Transverse colon (tissue), 4 donors: ENCODE measurements at regions not wholly inside any gene's neighbourhood (a gene's known extent, or its start where the extent isn't known, plus 50 kb on each side); places are given as distances from the start of the nearest gene placed in this dataset.

Experiments used
- DNase-seq: peaks from one replicate; pipeline ENCODE4 v3.0.0-alpha.2; 2019
- H3K27ac ChIP-seq, 4 donors: fragments of 200-600 bp; sonication (generic); 2 replicates each; pipeline ENCODE4 v1.5.1; 2016 to 2018; ENCODE audit warnings: inconsistent platforms in 4 of 4
- H3K27me3 ChIP-seq: fragments of 200-600 bp; sonication (generic); 2 replicates; pipeline ENCODE4 v1.5.1; 2017; ENCODE audit warnings: inconsistent platforms
- H3K36me3 ChIP-seq, 4 donors: fragments of 200-600 bp; sonication (generic); 2 replicates each; pipeline ENCODE4 v1.5.1; 2017 to 2019; ENCODE audit warnings: inconsistent platforms in 4 of 4
- H3K4me1 ChIP-seq, 4 donors: fragments of 200-600 bp; sonication (generic); 2 replicates each; pipeline ENCODE4 v1.5.1; 2017 to 2020; ENCODE audit warnings: inconsistent platforms in 4 of 4
- H3K4me3 ChIP-seq, 4 donors: fragments of 200-600 bp; sonication (generic); 1 replicate in 1 of 4; 2 replicates in 3 of 4; pipeline versions ENCODE4 v1.5.1 to v1.6.1; 2017 to 2019; ENCODE audit warnings: inconsistent platforms in 4 of 4
- H3K9me3 ChIP-seq, 2 donors: fragments of 200-600 bp; sonication (generic); 2 replicates each; pipeline ENCODE4 v1.5.1; 2017 to 2019; ENCODE audit warnings: inconsistent platforms in 2 of 2
- EP300 ChIP-seq: sonication (generic); formaldehyde crosslinking; IDR thresholded peaks from one replicate; pipeline ENCODE4 v1.6.1; 2017; ENCODE audit warnings: antibody characterized with exemption, low read depth
- POLR2A ChIP-seq: fragments of 450-650 bp; IDR thresholded peaks from one replicate; pipeline ENCODE4 v1.6.1; 2016; ENCODE audit warnings: antibody characterized with exemption, mild to moderate bottlenecking, moderate library complexity
- POLR2AphosphoS5 ChIP-seq, 3 donors: sonication (generic); formaldehyde crosslinking; IDR thresholded peaks; one replicate each; pipeline ENCODE4 v1.6.1; 2016; ENCODE audit warnings: antibody characterized with exemption in 3 of 3
- WGBS, 2 donors: methylation state at CpG; one replicate each; pipeline ENCODE4 v1.1.5; 2018; ENCODE audit warnings: low coverage in 1 of 2; 5-methylcytosine and 5-hydroxymethylcytosine counted together
- in situ Hi-C, 4 donors: fragments of 200-750 bp; cut with MboI; loops; one replicate each; pipeline versions ENCODE4 v1.15.0 to v1.15.1; 2017; ENCODE audit warnings: low sequenced_read_pairs in 3 of 4, low pct_ligation_motif_present in 1 of 4, low pct_unique_long_range_greater_than_20kb in 1 of 4
- intact Hi-C: fragments of 100-400 bp; cut with DNase I; formaldehyde crosslinking; loops from one replicate; pipeline ENCODE4 v1.15.1; 2023; ENCODE audit warnings: low total_unique reads
- TF ChIP-seq, protein P1 (sequence below), 5 experiments: fragments of 200-600 bp in 3 of 5; fragments of 450-650 bp in 2 of 5; sonication (generic) in 3 of 5; IDR thresholded peaks; 1 replicate in 2 of 5; 2 replicates in 3 of 5; pipeline ENCODE4 v1.5.1; 2016 to 2017; ENCODE audit warnings: antibody characterized with exemption in 5 of 5, inconsistent platforms in 3 of 5, mild to moderate bottlenecking in 2 of 5, moderate library complexity in 1 of 5

DNA sequence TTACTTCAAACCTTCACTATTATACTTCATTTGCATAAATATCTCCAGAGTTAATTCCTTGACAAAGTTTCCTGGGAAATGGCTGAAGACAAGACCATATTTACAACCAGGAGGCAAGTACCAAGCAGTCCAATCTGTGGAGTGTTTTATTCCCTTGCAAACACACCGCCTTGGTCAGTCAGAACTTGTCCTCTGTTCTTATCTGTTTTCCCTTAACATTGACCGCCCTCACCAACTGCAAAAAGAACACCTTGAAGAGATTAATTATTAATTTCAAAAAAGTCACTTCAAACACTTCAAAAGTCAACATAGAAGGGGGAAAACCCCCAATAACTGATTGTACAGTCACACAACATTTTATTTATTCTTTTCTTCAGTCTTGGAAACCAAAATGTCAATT, 269.0 kb upstream of the RGMB start:
- TF ChIP-seq, protein P1, sequence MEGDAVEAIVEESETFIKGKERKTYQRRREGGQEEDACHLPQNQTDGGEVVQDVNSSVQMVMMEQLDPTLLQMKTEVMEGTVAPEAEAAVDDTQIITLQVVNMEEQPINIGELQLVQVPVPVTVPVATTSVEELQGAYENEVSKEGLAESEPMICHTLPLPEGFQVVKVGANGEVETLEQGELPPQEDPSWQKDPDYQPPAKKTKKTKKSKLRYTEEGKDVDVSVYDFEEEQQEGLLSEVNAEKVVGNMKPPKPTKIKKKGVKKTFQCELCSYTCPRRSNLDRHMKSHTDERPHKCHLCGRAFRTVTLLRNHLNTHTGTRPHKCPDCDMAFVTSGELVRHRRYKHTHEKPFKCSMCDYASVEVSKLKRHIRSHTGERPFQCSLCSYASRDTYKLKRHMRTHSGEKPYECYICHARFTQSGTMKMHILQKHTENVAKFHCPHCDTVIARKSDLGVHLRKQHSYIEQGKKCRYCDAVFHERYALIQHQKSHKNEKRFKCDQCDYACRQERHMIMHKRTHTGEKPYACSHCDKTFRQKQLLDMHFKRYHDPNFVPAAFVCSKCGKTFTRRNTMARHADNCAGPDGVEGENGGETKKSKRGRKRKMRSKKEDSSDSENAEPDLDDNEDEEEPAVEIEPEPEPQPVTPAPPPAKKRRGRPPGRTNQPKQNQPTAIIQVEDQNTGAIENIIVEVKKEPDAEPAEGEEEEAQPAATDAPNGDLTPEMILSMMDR (IDR thresholded peaks at IDR 0.05), result no peak
- TF ChIP-seq EP300, result no peak
- TF ChIP-seq POLR2A, result no peak
- H3K4me1 ChIP-seq, result peaks cover 0 to 23% (median 4%) of the 10 kb centered on the region in 4 donors
- peak overlapping the region in 3 of 4 donors; percentile 41 to 54 (median 52) for H3K27ac ChIP-seq
- DNase-seq, result peak; percentile 16
- no peaks in the 10 kb centered on the region for H3K27me3 ChIP-seq
- no peaks in the 10 kb centered on the region for H3K36me3 ChIP-seq
- WGBS, 2 donors, result 53 to 63% methylated on average over 2 of the region's 2 CpGs
- intact Hi-C loops (no loop called here), in situ Hi-C loops (no loop called here)
- no peak overlapping the region for H3K4me3 ChIP-seq
- H3K9me3 ChIP-seq, result no peaks in the 10 kb centered on the region

DNA sequence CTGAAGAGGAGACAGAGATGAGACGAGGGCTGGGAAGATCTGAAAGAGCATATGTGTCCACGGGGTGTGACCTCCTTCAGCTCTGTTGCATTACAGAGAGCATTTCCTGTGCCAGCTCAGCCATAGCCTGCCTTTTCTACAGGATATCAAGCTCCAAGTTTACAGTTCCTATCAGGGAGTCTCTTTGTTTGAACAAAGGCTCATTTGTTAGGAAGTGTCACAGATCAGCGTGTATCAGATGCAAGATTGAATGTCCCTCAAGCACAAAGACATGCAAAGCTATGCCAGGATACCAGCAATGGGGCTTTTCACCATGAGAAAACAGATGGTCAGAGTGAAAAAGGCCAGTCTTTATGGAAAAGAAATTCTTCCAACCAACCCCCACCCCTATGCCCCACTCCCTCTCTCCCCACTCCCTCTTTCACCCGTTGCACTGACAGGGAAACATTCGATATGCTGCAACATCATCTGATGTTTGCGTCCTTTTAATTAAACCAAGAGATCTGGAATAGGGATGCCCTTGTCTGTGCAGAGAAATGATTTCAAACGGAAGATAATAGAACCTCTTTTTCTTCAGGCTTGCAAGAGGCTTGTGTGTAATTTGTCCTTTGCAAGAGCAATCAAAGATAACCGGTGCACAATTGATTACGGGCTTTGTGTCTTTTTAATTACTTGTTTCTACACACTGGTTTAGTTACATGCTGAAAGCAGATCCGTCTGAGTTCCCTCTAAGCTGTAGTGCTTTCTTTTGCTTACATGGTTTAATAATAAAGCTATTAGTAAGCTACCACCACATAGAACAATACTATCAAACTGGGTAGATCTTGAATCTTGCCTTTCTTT, 263.1 kb upstream of the RGMB start:
- H3K4me1 ChIP-seq, result peaks cover 0 to 25% (median 6%) of the 10 kb centered on the region in 4 donors
- no peaks in the 10 kb centered on the region for H3K9me3 ChIP-seq
- no peaks in the 10 kb centered on the region for H3K27me3 ChIP-seq
- TF ChIP-seq POLR2A (no peak), EP300 (no peak), POLR2AphosphoS5 (IDR thresholded peaks at IDR 0.05) (no peak)
- TF ChIP-seq, protein P1 (IDR thresholded peaks at IDR 0.05), result no peak
- 33 to 34% methylated on average over 4 to 10 of the region's 10 CpGs for WGBS, 2 donors
- in situ Hi-C loops, result no loop called here
- intact Hi-C loops, result no loop called here
- H3K27ac ChIP-seq, result peak overlapping the region; percentile 35 to 68 (median 62)
- DNase-seq, result peak; percentile 41
- no peaks in the 10 kb centered on the region for H3K36me3 ChIP-seq
- H3K4me3 ChIP-seq, result no peak overlapping the region

DNA sequence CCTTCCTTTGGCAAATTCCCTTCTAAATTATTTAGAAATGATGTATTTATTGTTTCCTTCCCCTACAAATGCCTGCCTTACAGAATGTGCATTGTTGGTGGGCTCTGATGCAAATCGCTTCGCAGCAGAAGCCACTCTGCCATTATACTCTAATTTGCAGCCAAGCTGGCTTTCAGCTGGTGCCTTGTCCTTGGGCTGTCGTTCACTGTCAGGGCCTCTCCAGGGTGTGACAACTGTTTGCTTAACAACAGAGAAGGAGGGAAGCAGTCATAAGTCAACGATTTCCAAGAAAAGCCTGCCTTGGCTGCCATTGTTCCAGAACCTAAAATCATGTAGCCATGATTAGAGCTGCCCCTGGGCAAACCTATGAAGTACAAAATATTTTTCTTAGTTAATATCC, 260.1 kb upstream of the RGMB start:
- intact Hi-C loops, result no loop called here
- in situ Hi-C loops, result no loop called here
- no peaks in the 10 kb centered on the region for H3K9me3 ChIP-seq
- H3K36me3 ChIP-seq, result no peaks in the 10 kb centered on the region
- DNase-seq, result peak; percentile 22
- no peaks in the 10 kb centered on the region for H3K27me3 ChIP-seq
- WGBS, 2 donors, result 41 to 63% methylated on average over 4 of the region's 4 CpGs
- no peak overlapping the region for H3K27ac ChIP-seq
- peaks cover 0 to 38% (median 15%) of the 10 kb centered on the region in 4 donors for H3K4me1 ChIP-seq
- TF ChIP-seq EP300 (no peak), POLR2A (no peak), POLR2AphosphoS5 (IDR thresholded peaks at IDR 0.05) (no peak)
- TF ChIP-seq, protein P1 (IDR thresholded peaks at IDR 0.05), result no peak
- no peak overlapping the region for H3K4me3 ChIP-seq

DNA sequence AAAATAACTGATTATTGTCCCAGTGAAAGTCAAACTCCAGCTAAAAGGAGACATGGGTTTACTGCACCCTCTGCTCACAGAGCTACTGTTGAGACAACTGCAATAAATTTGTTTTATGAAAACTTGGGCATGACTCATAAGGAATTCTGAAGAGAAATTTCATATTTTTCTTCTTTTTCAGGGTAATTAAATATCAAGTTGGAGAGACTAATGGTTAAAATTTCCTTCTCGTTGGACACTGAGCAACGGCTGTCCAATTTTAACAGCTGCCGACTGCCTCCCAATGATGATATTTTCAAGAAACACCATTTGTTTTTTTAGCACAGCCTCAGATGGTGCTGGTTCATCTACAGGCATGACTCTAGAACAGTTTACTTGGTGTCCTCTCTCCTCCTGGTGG, 259.2 kb upstream of the RGMB start:
- H3K4me1 ChIP-seq, result peaks cover 0 to 39% (median 16%) of the 10 kb centered on the region in 4 donors
- H3K4me3 ChIP-seq, result no peak overlapping the region
- no peaks in the 10 kb centered on the region for H3K36me3 ChIP-seq
- H3K27me3 ChIP-seq, result no peaks in the 10 kb centered on the region
- intact Hi-C loops, result no loop called here
- in situ Hi-C loops, result no loop called here
- no peak overlapping the region for H3K27ac ChIP-seq
- TF ChIP-seq, protein P1 (IDR thresholded peaks at IDR 0.05), result no peak
- TF ChIP-seq POLR2A, result no peak
- TF ChIP-seq EP300, result no peak
- TF ChIP-seq POLR2AphosphoS5 (IDR thresholded peaks at IDR 0.05), result no peak
- H3K9me3 ChIP-seq, result no peaks in the 10 kb centered on the region
- 52 to 64% methylated on average over 3 of the region's 3 CpGs for WGBS, 2 donors
- DNase-seq, result no peak
